ENCODE measurements at regions not wholly inside any gene's neighbourhood (a gene's known extent, or its start where the extent isn't known, plus 50 kb on each side); places are given as distances from the start of the nearest gene placed in this dataset.

DNA sequence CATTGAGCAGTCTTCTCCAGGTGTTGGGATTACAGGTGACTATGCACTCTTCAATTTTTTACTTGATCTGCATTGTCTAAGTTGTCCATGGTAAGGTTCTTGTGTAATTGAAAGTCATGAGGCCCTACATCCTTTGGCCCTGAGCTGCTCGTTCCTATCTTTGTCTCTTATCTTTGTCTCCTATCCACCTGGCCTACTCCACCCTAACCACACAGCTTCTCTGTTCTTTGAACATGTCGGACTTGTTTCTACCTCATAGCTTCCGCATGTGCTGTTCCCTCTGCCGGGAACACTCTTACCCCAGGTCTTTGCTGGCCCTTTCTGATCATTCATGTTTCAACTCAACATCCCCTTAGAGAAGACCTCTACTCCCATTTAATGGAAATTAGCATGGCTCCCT is 194.8 kb upstream of the TBX3 start:
- TF ChIP-seq, protein P1, sequence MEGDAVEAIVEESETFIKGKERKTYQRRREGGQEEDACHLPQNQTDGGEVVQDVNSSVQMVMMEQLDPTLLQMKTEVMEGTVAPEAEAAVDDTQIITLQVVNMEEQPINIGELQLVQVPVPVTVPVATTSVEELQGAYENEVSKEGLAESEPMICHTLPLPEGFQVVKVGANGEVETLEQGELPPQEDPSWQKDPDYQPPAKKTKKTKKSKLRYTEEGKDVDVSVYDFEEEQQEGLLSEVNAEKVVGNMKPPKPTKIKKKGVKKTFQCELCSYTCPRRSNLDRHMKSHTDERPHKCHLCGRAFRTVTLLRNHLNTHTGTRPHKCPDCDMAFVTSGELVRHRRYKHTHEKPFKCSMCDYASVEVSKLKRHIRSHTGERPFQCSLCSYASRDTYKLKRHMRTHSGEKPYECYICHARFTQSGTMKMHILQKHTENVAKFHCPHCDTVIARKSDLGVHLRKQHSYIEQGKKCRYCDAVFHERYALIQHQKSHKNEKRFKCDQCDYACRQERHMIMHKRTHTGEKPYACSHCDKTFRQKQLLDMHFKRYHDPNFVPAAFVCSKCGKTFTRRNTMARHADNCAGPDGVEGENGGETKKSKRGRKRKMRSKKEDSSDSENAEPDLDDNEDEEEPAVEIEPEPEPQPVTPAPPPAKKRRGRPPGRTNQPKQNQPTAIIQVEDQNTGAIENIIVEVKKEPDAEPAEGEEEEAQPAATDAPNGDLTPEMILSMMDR (IDR thresholded peaks at IDR 0.05) = no peak
- no peak for TF ChIP-seq POLR2A (IDR thresholded peaks at IDR 0.05)
